ENCODE measurements at regions not wholly inside any gene's neighbourhood (a gene's known extent, or its start where the extent isn't known, plus 50 kb on each side); places are given as distances from the start of the nearest gene placed in this dataset.
"Not testable (repeated sequence)": the region's sequence is repeated elsewhere in the genome, so short reads cannot be mapped to it uniquely, and the experiment has no call there.

DNA sequence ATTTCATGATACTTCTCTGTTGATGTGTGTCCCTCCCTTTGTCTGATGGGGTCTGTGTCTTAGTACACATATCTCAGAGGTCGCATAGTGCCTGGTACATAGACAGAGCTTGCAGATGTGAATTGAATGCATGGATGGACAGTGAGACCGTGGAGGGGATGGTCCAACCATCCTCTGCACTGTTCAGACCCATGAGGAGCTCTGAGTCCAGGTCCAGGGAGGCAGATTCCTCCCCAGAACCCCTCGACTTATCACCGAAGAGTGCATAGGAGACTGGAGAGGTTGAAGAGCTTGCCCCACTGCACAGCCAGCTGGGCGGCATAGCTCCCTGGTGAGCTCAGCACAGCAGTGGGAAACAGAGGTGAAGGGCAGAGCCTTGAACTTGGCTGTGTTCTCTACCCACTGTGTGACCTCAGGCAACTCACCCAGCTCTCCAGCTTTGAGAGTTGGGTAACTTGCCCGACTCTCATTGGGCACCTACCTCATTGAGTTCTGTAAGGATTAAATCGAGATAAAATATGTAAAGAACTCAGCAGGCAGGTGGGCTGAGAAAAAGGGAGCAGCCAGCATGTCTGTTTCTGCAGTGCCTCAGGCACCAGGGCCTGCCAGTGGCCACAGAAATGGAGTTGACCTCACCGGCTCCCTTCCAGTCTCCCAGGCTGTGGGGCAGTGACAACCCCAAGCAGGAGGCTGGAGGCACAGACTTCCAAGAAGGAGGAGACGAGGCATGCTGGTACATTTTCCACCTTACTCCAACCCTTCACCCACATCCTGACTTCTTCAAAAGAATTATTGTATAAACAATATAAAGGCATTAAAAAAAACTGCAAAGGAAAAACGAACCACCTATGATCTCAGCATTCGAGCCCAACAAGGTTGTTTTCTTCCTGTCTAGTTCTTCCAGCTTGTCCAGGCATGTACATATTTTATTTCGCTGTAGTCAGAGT lies 54.1 kb upstream of the TFRC start:
- no peaks in the 10 kb centered on the region for H3K4me1 ChIP-seq (ENCODE audit: low read depth)
- DNase-seq (ENCODE audit: low read depth in 1 of 2, low spot score in 1 of 2) = no peak
- H3K27me3 ChIP-seq = no peaks in the 10 kb centered on the region
- H3K4me3 ChIP-seq = no peak overlapping the region
- no peaks in the 10 kb centered on the region for H3K9me3 ChIP-seq (ENCODE audit: low read depth)
- H3K36me3 ChIP-seq = no peaks in the 10 kb centered on the region
- TF ChIP-seq CTCF (IDR thresholded peaks at IDR 0.05; ENCODE audit: low read depth, low read length) = no peak
- H3K27ac ChIP-seq = no peak overlapping the region

DNA sequence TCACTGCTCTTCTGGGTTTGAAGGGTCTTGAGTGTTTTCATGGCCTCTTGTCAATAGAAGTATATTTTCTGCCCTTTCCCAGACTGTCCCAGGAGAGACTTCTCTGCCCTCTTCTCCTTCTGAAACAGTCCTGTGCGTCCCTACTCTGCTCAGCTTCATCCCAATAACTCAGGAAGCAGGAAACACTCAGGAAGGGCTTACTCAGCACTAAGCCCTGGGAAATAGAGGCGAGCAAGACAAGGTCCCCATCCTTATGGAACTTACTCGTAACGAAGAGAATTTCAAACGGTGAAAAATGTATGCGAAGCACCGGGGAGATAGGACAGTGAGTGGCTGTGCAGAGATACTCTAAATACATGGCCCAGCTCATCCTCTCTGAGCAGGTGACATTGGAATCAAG lies 52.8 kb upstream of the TFRC start:
- Histone ChIP-seq H3K27ac (no peak overlapping the region), H3K27me3 (no peaks in the 10 kb centered on the region), H3K4me3 (no peak overlapping the region), H3K9me3 (ENCODE audit: low read depth) (no peaks in the 10 kb centered on the region), H3K36me3 (no peaks in the 10 kb centered on the region), H3K4me1 (ENCODE audit: low read depth) (no peaks in the 10 kb centered on the region)
- no peak for DNase-seq (ENCODE audit: low read depth in 1 of 2, low spot score in 1 of 2)
- TF ChIP-seq CTCF (IDR thresholded peaks at IDR 0.05; ENCODE audit: low read depth, low read length) = no peak

DNA sequence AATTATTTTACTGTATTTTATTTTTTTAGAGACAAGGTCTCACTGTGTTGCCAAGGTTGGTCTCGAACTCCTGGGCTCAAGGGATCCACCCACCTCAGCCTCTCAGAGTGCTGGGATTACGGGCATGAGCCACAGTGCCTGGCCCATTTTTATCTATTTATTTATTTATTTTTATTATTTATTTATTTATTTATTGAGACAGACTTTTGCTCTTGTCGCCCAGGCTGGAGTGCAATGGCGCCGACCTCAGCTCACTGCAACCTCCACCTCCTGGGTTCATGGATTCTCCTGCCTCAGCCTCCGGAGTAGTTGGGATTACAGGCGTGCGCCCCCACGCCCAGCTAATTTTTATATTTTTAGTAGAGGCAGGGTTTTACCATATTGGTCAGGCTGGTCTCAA lies 52.0 kb upstream of the TFRC start:
- H3K4me1 ChIP-seq (ENCODE audit: low read depth); H3K27me3 ChIP-seq; H3K36me3 ChIP-seq; DNase-seq (ENCODE audit: low read depth in 1 of 2, low spot score in 1 of 2); H3K9me3 ChIP-seq (ENCODE audit: low read depth); H3K4me3 ChIP-seq; H3K27ac ChIP-seq: not testable (repeated sequence)

- TF ChIP-seq CTCF (IDR thresholded peaks at IDR 0.05; ENCODE audit: low read depth, low read length) = no peak
- H3K36me3 ChIP-seq = no peaks in the 10 kb centered on the region
- H3K27ac ChIP-seq = no peak overlapping the region
- DNase-seq (ENCODE audit: low read depth in 1 of 2, low spot score in 1 of 2) = no peak
- peaks cover 3% of the 10 kb centered on the region for H3K4me1 ChIP-seq (ENCODE audit: low read depth)
- no peak overlapping the region for H3K4me3 ChIP-seq
- H3K9me3 ChIP-seq (ENCODE audit: low read depth) = no peaks in the 10 kb centered on the region
- no peaks in the 10 kb centered on the region for H3K27me3 ChIP-seq
These were observed 50.0 kb upstream of the TFRC start for GRCh38 chr3:196131921-196132320.
